Left renal cortex interstitium (tissue), 4 donors: ENCODE measurements at regions not wholly inside any gene's neighbourhood (a gene's known extent, or its start where the extent isn't known, plus 50 kb on each side); places are given as distances from the start of the nearest gene placed in this dataset.

Source experiments
- DNase-seq, 4 donors: peaks; one replicate each; pipeline ENCODE4 v3.0.0-alpha.2; 2013; ENCODE audit warnings: low read depth in 4 of 4, low spot score in 2 of 4, missing footprints in 1 of 4

- DNase-seq: peak in 2 of 4 donors; percentile 3 to 17
Observed at GRCh38 chr9:106575823-106576222, 287.1 kb upstream of the ZNF462 start.

- DNase-seq: no peak
Observed at GRCh38 chr9:106576232-106576760, 286.7 kb upstream of the ZNF462 start.

DNA sequence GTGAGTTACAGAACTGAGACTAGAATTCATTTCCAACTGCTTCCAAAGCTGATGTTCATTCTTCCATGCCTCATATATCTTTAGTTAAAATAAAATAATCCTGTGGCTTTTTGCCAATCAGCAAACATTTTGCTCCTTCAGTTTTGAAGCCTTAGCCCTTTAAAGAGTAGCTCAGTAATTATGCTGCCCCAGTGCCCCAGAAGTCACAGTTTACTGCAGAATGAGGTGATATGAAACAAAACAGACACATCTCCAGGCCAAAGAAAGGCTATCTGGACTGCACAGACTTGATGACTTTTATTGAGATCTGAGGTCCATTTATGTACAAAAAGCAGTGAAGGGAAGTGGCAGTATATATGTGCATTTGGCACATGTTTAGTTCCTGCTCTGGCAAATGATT lies 285.8 kb upstream of the ZNF462 start:
- DNase-seq: no peak

- DNase-seq: no peak
Observed at GRCh38 chr9:106580546-106580945, 282.4 kb upstream of the ZNF462 start.

DNA sequence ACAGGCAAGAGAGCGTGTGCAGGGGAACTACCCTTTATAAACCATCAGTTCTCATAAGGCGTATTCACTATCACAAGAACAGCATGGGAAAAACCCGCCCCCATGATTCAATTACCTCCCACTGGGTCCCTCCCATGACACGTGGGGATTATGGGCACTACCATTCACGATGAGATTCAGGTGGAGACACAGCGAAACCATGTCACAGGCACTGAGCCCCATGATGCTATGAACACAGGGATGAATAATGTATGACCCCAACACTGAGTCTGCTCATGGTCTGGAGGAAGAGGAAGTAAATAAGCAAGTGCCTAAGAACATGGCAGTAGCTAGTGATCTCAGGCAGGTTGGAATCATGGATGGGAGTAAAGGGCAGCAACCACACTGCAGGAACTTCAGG lies 281.0 kb upstream of the ZNF462 start:
- no peak for DNase-seq

DNA sequence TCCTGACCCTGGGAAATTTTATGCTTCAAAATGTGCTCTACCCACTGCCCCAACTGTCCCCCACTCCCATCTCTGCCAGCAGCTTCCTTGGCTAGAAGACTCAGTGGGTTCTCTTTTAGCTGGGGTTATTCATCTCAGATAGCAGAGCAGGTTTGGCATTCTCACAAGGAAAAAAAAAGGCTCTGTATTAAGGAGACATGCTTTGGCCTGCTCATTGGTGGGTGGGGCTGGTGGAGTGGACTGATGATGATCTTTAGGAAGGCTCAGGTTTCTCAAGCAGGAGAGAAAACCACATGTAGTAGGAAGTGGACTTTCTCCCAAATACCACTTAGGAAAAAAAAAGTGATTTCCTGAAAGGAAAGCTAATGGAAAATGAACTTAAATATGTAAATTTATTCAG lies 279.2 kb upstream of the ZNF462 start:
- no peak for DNase-seq

- no peak for DNase-seq
Observed at GRCh38 chr9:106587042-106587441, 275.9 kb upstream of the ZNF462 start.

- DNase-seq: no peak
Observed at GRCh38 chr9:106588626-106589025, 274.3 kb upstream of the ZNF462 start.

DNA sequence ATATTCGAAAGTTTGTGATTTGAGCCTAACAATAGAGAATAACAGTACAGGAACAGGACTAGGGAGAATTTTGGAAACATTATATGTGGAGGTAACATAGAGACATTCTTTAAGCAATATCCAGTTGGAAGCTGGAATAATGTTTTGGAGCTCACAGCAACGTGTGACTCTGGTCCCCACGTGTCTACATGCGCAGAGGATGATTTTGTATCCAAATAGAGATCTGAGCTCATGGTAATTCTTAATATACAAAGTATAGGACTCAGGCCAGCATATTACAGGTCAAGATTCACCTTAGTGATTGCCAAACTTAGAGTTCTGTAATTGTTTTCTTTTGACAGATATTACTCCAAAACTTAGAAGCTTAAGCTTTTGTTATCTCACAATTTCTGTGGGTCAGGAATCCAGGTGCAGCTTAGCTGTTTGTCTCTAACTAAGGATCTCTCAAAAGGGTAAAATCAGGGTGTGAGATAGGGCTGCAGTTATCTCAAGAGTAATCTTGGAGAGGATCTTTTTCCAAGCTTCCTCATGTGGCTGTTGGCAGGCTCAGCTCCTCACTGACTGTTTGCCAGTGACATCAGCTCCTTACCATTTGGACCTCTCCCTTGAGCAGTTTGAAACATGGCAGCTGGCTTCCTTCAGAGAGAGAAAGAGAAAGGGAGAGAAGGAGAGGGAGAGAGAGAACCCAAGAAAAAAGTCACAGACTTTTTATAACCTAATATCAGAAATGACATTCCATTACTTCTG lies 272.0 kb upstream of the ZNF462 start:
- DNase-seq: no peak

DNA sequence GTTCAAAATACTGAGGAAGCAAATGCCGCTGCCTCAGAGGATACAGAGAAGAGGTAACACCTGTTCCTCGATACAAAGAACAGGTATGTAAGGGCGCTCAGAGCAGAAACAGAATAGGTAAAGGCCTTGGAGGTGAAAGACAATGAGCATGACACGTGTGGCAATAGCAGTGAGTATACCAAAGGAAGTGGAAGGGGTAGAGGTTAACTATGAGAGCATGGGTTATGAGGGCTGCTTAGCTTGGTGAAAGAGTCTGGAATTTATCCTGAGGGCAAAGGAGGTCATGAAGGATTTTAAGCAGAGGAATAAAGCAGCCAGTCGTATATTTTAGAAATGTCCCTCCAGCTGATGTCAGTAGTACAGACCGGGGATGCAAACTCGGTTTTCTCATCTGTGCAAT lies 269.8 kb upstream of the ZNF462 start:
- no peak for DNase-seq

- no peak for DNase-seq
Observed at GRCh38 chr9:106596984-106597383, 266.0 kb upstream of the ZNF462 start.

DNA sequence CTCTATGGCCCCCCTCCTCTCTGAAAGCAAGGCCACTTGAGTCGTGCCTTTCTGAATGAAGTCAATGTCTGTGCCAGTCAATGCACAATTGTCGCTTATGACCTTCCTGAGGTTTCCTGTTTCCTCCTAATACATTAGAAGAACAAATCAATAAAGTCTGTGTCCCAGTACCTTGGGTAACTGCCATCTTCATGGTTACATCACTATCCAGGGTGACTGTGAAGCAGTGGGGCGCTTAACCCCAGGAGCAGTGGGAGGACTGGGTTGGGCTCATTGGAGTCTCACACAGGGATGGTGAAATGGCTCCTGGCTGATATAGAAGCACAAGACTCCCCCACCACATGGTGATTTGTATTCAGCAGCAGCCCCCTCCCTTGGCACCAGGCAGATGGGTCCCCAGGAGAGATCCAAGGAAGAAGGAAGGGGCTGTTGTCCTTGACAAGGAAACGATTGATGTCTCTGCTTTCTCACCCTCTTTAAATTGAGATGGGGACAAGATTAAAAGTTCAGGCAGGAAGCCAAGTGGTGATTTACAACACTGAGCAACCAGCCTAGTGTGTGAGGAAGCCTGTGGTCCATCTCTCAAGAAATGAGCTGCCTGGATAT lies 261.9 kb upstream of the ZNF462 start:
- no peak for DNase-seq

GRCh38 chr9:106602344-106602743 lies 260.6 kb upstream of the ZNF462 start:
- no peak for DNase-seq

GRCh38 chr9:106613250-106613737 lies 249.7 kb upstream of the ZNF462 start:
- no peak for DNase-seq

DNA sequence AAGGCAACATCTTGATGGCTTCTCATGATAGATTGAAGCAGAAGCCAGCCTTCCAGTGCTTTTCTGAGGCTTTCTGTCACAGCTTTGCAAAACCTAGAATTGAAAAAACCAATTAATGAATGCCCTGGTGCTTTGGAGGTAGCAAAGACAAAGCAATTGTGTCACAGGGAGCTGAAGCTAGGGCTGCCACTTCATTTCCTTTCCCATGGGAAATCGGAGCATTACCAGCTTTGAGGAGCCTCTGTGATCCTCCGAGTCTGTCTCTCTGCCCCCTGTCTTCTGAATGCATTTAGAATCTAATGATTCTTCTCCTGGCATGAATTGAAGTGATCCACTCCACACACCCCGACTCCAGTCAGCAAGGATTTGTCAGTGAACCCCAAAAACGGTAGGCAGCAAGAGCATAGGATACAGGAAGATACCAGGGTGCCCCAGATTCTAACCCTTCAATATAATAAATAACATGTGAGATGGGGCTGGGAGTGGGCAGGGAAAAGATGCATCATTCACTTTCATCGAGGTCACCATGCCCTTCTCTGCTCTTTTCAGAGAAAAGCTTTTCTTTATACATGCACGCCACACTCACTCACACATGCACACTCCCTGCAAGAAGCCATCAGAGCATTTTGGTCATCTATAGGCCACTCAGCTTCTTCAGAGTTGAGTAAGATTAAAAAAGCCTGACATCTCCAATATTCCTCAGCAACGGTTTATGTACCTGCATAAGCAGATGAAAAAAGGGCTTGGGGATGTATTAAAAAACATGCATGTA lies 247.7 kb upstream of the ZNF462 start:
- no peak for DNase-seq

GRCh38 chr9:106616026-106616425 lies 246.9 kb upstream of the ZNF462 start:
- DNase-seq: no peak

- DNase-seq: no peak
Observed at GRCh38 chr9:106616851-106617345, 246.1 kb upstream of the ZNF462 start.

GRCh38 chr9:106619211-106619610 lies 243.8 kb upstream of the ZNF462 start:
- no peak for DNase-seq

DNA sequence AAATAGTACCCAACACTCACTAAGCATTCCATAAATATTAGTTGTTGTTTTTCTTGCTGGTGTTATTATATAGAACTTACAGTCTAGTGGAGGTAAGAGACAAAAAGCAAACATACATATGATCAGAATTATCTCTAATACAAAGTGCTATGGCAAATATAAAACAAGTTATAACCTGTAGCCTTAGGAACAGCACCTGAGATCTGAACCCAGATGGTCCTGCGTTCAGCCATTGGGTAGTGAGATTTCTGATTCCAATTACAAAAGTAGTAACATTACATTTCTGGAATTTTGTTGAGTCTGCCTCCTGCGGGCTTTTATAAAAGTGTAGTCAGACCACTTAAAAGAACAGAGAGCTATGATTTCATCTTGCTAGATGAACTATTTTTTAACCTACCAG lies 242.9 kb upstream of the ZNF462 start:
- DNase-seq: no peak

GRCh38 chr9:106620866-106621265 lies 242.1 kb upstream of the ZNF462 start:
- DNase-seq: no peak
